GM20000 (cell line): ENCODE measurements at regions not wholly inside any gene's neighbourhood (a gene's known extent, or its start where the extent isn't known, plus 50 kb on each side); places are given as distances from the start of the nearest gene placed in this dataset.

Experiments
- DNase-seq: peaks from one replicate; pipeline ENCODE4 v3.0.0; 2012; ENCODE audit warnings: low spot score
- CTCF ChIP-seq: IDR thresholded peaks from 2 replicates; pipeline ENCODE4 v1.5.1; 2012; ENCODE audit warnings: mild to moderate bottlenecking, control low read depth; ENCODE audit errors: extremely low read depth, missing control alignments

GRCh38 chr2:226001716-226002115 lies 602.2 kb downstream of the NYAP2 start:
- TF ChIP-seq CTCF = no peak
- DNase-seq = no peak

- no peak for TF ChIP-seq CTCF
- no peak for DNase-seq
These were observed 600.2 kb downstream of the NYAP2 start for GRCh38 chr2:225999692-226000091.

GRCh38 chr2:225998653-225999052 lies 599.1 kb downstream of the NYAP2 start:
- TF ChIP-seq CTCF = no peak
- DNase-seq = no peak

GRCh38 chr2:225998116-225998515 lies 598.6 kb downstream of the NYAP2 start:
- DNase-seq = no peak
- TF ChIP-seq CTCF = no peak

- TF ChIP-seq CTCF = no peak
- no peak for DNase-seq
These were observed 596.9 kb downstream of the NYAP2 start for GRCh38 chr2:225996462-225996828.

- TF ChIP-seq CTCF = no peak
- DNase-seq = no peak
These were observed 596.4 kb downstream of the NYAP2 start for GRCh38 chr2:225995796-225996461.

- TF ChIP-seq CTCF = no peak
- no peak for DNase-seq
These were observed 595.4 kb downstream of the NYAP2 start for GRCh38 chr2:225994748-225995405.
